Fibroblast of skin of abdomen (primary cell): ENCODE measurements at regions not wholly inside any gene's neighbourhood (a gene's known extent, or its start where the extent isn't known, plus 50 kb on each side); places are given as distances from the start of the nearest gene placed in this dataset.
"Not testable (repeated sequence)": the region's sequence is repeated elsewhere in the genome, so short reads cannot be mapped to it uniquely, and the experiment has no call there.

Experiments used
- DNase-seq: peaks from one replicate; pipeline ENCODE4 v3.0.0-alpha.2; 2013

DNA sequence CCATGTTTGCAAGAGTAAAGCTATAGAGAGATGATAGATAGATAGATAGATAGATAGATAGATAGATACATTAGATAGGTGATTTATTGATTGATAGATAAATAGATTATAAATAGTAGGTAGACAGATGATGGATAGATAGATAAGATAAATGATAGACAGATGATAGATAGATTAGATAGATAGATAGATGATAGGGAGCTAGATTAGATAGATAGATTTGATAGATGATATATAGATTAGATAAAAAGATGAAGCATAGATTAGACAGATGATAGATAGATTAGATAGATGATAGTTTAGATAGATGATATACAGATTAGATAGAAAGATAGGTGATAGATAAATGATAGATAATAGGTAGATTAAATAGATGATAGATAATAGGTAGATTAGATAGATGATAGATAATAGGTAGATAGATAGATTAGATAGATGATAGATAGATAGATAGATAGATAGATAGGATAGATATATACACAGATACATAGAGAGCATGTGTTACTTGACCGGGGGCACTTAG lies 243.3 kb upstream of the FOXK1 start:
- no peak for DNase-seq

DNA sequence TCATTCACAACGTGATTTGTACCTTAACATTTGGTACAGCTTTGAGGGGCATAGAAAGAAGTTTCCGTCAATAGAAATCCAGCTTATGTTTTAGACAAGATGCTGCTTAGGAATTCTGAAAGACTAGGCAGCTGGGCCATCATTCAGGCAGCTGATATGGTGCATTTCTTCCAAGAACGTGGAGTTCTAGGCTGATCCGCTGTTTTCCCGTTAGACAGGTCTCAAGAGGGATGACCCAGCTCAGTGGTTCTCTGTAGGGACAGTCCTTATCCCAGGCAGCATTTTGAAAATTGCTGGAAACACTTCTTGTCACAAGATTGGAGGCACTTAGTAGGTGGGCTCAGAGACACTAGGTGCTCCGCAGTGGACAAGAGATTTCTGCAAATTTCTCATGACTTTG lies 242.7 kb upstream of the FOXK1 start:
- no peak for DNase-seq

DNA sequence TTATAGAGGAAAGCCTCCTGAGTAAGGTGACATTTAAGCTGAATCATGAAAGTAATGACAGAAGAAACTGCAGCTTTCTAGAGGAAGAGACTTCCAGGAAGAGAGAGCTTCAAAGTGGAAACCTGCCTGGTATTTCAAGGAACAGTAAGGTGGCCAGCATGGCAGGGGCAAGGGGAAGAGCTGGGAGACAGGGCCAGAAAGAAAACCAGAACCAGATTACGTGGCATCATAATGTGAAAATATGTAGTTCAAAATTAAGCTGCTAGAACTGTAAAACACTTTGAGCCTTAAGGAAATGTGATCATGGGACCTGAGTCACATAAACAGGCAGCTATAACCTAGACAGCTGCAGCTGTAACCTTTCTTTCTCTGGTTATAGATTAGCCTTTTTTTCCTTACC lies 238.0 kb upstream of the FOXK1 start:
- no peak for DNase-seq

DNA sequence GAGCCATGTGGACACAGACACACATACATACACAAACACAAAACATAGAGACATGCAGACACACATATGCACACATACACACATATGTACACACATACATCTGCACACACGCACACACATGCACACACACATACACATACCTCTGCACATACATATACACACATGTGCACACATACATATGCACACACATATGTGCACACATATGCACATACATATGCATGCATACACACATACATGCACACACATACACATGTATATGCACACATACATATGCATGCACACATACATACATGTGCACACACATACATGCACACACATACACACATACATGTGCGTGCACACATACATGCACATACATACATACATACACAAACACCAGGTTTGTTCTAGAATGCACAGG lies 236.3 kb upstream of the FOXK1 start:
- no peak for DNase-seq

DNA sequence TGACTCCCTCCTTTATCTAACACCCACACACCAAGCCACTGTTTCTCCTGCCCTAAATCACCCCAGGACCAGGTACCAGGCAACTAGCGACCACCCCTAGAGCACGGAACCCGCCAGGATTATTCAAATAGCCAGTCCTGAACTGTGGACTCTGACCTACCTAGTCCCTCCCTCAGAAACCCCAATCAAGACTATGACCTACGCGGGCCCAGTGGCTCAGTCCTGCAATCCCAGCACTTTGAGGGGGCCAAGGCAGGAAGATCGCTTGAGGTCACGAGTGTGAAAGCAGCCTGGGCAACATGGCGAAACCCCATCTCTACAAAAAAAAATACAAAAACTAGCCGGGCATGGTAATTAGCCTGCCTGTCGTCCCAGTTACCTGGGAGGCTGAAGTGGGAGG lies 232.8 kb upstream of the FOXK1 start:
- DNase-seq: no peak

DNA sequence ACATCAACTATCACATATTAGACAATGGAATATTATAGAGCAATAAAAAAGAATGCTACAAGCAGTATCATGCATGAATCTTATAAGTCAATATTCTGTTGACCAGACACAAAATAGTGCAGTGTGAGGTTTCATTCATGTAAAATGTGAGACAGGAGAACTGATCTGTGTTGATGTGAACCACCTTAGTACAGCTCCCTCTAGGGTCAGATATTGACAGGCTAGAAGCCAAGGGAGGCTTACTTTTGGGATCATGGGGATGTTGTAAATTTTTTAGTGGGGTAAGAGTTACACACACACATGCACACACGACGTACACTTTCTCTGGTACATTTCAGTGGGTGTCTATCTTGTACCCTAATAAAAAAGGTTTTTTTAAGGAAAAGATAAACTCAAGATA lies 231.6 kb upstream of the FOXK1 start:
- DNase-seq: no peak

DNA sequence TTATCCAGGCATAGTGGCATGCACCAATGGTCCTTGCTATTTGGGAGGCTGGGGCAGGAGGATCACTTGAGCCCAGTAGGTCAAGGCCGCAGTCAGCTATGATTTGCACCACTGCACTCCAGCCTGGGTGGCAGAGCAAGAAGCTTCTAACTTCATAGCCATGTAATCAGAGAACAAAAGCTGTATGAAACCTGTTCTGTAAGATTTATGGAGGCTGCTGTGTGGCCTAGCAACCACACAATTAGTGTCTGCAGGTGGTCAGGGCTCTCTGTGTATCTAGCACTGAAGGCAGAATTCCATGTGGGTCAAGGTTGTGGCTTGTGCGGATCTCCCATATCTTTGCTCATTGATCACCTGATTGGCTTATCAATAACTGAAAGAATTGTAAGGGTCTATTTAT lies 221.5 kb upstream of the FOXK1 start:
- no peak for DNase-seq

DNA sequence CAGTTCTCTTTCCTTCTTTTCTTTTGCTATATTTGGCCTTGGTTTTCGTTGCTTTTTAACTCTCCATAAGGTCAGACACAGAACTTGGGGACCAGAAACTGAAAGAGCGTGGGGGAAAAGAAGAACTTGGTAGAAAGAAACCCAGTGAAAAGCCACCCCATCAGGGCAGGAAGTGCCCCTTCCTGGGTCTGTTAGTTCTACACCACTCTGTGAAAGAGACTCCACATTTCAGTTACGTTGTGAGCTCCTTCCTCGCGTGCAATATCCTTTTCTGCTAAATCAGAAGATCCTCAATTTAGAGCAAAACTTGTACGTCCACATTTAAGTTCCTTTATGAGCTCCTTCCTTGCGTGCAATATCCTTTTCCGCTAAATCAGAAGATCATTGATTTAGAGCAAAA lies 220.6 kb upstream of the FOXK1 start:
- DNase-seq: no peak

DNA sequence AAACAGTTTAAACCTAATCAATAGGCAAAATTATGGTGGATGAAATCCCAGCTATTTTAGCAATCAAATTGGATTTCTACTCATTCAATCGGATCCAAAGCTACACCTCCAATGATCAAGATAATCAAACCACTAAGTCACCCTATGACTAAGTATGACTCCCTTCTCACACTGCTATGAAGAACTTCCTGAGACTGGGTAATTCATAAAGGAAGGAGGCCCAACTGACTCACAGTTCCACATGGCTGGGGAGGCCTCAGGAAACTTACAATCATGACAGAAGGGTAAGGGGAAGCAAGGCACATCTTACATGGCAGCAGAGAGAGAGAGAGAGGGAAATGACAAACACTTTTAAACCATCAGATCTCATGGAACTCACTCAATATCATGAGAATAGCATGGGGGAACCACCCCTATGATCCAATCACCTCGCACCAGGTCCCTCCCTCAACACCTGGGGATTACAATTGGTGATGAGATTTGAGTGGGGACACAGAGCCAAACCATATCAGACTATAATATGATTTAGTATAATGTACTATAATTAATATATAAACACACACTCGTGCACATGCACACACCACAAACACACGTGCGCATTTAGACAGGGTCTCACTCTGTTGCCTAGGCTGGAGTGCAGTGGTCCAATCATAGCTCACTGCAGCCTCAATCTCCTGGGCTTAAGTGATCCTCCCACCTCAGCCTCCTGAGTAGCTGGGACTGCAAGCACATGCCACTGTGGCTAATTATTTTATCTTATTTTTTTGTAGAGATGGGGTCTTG lies 213.6 kb upstream of the FOXK1 start:
- no peak for DNase-seq

DNA sequence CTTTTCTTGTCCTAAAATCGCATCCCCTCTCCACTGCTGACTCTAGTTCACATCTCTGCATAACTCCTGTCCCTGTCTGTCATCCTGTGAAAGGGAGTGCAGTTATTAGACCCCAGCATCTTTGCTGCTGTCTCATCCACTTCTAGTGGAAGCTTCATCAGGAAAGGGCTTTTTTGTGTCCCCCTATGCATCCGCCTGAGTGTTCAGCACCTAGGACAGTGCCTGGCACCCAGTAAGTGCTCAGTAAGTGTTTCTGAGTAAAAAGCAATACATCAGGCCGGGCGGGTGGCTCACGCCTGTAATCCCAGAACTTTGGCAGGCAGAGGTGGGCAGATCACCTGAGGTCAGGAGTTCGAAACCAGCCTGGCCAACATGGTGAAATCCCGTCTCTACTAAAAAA lies 211.8 kb upstream of the FOXK1 start:
- no peak for DNase-seq

DNA sequence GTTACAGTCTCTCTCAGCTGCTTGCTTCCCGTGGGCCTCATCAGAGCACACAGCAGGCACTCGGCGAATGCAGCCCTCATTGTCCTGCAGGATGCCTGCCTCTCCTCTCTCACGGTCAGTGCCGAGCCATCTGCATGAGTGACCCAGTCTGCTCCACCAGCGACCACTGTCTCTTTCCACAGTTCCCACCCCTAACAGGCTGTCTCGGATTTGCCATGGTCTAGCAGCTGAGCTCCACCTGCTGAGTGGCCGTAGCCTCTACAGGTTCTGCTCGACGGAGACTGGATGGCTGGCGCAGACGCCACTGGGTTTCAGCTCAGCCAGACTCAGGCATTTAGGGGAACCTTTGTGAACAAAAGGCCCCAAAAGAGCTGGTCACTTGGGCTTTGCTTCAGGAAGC lies 209.4 kb upstream of the FOXK1 start:
- no peak for DNase-seq

DNA sequence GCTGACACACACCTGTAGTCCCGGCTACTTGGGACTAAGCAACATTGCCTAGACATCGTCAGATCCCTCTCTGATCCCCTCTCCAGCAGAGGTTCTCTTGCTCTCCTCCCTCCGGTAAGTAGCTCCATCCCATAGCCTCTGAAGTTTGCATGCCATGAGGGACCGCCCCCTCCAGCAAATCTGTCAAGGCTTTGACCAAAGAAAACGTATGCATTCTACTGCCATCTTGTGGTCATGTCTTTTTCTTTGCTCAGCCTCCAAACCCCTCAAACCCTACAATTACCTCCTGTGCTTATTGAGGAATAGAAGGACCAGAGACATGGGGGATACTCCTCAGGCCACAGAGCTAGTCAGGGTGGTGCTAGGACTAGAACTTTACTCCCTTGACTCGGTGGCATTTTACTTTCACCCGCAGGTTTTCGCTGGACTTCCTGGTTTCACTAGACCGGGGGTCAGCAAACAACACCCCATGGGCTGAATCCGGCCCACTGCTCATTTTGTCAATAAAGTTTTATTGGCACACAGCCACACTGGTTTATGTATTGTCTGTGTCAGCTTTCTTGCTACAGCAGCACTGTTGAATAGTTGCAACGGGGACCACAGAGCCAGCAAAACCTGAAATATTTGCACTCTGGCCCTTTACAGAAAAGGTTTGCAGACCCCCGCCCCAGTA lies 202.6 kb upstream of the FOXK1 start:
- DNase-seq: peak; percentile 5

DNA sequence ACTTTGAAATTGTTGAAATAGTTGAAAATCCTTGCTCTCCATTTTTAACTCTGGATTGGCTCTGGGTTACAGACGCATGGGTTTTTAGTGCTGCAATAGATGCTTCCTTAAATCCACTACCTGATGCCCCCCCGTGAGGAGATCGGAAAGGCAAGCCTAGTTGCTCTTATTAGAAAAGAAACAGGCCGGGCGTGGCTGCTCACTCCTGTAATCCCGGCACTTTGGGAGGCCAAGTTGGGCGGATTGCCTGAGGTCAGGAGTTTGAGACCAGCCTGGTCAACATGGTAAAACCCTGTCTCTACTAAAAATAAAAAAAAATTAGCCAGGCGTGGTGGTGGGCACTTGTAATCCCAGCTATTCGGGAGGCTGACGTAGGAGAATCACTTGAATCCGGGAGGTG lies 202.0 kb upstream of the FOXK1 start:
- DNase-seq: not testable (repeated sequence)

DNA sequence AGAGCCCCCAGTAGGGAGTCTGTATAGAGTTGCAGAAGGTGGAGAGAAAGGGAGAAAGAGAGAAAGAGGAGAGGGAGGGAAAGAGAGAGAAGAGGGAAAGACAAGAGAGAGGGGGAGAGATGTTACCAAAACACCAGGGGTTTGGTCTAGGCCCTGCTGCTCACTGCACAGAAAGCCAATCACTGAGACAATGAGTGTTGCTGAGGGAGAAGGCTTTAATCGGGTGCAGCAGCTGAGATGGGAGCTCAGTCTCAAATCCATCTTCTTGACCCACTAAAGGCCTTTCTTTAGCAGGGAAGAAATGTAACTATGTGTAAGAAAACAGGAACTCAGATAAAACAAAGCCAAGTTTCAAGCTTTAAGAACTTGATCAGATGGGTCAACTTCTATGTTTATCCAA lies 198.2 kb upstream of the FOXK1 start:
- no peak for DNase-seq

DNA sequence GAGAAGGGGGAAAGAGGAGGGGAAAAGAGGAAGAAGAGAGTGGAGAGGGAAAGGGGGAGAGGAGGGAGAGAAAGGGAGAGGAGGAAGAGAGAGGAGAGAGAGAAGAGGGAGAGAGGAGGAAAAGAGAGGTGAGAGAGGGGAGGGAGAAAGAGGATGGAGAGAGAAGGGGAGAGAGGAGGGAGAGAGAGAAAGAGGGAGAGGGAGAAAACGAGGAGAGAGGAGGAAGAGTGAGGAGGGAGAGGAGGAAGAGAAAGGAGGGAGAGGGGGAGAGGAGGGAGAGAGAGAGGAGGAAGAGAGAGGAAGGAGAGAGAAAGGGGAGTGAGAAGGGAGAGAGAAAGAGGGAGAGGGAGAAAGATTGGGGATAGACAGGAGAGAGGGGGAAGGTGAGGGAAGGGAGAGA lies 197.6 kb upstream of the FOXK1 start:
- DNase-seq: no peak

DNA sequence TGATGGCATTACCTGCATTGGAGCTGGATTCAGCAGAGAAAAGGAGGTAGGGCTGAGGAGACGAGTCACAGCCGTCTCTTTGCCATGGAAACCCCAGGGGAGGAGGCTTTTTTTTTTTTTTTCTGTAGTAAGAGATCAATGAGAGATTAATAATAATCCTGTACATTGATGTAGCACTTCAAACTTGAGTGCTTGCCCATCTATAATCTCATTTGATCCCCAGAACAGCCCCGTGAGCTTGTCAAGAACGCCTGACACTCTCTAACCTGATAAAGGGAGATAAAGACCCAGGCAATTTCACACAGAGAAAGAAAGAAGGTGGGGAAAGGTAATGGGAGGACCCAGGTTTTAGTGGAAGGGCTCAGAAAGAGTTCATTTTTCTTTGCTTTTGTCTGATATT lies 195.2 kb upstream of the FOXK1 start:
- no peak for DNase-seq

DNA sequence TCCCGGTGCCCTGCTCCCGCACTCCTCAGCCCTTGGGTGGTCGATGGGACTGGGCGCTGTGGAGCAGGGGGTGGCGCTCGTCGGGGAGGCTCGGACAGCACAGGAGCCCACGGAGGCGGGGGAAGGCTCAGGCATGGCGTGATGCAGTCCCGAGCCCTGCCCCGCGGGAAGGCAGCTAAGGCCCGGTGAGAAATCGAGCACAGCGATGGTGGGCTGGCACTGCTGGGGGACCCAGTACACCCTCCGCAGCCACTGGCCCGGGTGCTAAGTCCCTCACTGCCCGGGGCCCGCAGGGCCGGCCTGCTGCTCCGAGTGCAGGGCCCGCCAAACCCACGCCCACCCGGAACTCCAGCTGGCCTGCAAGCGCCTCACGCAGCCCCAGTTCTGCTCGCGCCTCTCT lies 185.2 kb upstream of the FOXK1 start:
- DNase-seq: not testable (repeated sequence)

DNA sequence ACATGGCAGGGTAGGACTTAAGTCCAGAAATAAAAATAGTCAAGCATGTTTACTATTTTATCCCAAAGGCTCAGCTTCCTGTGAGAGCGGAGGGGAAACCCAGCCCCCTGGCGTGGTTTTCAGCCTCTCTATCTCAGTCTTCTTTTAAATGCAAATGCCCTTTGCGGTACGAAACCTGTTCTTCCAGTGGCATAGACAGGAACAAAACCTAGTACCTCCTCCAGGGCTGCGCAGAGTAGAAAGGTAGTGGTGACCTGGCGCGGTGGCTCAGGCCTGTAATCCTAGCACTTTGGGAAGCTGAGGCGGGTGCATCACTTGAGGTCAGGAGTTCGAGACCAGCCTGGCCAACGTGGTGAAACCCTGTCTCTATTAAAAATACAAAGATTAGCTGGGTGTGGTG lies 181.3 kb upstream of the FOXK1 start:
- no peak for DNase-seq

DNA sequence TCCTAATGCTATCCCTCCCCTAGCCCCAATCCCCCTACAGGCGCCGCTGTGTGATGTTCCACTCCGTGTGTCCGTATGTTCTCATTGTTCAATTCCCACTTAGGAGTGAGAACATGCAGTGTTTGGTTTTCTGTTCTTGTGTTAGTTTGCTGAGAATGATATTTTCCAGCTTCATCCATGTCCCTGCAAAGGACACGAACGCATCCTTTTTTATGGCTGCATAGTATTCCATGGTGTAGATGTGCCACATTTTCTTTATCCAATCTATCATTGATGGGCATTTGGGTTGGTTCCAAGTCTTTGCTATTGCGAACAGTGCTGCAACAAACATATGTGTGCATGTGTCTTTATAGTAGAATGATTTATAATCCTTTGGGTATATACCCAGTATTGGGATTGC lies 174.2 kb upstream of the FOXK1 start:
- not testable (repeated sequence) for DNase-seq

DNA sequence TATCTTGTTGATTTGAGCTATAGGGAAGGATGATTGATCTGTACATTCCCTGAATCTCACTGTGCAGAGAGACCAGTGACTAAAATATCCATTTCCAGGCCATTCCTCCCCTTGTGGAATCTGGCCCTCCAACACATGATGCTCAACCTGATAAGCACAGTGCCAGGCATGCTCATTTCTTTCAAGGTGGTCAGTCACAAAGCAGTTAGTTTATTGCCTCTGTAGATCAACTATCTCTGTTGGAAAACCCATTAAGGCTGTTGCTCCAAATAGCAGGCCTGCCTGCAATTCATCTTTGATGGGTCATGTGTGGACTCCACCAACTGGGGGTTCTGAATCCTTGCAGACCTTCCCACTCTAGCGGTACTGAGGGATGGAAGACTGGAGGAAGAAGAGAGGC lies 168.6 kb upstream of the FOXK1 start:
- DNase-seq: no peak

DNA sequence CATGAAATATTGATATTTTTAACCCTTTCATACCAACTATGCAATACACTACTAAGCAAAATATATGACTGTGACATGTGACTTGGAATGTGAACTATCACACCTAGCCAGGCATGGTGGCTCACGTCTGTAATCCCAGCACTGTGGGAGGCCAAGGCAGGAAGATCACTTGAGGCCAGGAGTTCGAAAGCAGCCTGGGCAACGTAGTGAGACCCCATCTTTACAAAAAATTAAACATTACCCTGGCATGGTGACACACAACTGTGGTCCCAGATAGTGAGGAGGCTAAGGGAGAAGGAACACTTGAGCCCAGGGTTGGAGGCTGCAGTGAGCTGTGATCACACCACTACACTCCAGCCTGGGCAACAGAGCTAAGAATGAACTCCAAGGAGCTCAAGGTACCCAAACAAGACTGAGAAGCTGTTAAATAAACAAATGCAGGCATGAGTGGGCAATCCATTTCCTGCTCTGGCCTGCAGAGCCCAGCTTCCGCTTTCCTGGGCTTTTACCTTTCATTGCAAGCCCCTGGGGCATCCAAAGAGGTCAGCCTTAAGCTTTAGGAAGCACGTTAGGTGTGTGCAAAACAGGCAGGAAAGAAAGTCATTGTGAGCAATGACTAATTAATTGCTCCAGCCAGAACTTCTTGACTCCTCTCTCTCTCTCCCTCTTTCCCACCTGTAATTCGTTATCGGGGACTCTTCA lies 162.1 kb upstream of the FOXK1 start:
- DNase-seq: no peak

DNA sequence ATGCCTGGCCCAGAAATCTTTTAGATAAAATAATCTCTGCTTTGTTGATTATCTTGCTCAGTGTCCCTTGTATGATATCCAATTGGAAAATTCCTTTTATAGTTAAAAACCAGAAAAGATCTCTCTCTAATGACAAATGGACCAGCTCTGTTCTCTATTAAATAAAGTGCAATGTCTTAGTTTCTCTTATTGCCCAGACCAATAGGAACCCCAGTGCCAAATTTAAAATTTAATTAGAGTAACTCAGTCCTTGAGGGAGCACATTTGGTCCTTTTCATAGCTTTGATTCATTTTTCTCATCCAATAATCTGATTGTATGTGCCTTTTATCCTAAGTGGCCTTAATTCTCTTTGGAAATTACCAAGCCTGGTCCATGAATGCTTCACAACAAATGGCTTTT lies 158.9 kb upstream of the FOXK1 start:
- DNase-seq: no peak

DNA sequence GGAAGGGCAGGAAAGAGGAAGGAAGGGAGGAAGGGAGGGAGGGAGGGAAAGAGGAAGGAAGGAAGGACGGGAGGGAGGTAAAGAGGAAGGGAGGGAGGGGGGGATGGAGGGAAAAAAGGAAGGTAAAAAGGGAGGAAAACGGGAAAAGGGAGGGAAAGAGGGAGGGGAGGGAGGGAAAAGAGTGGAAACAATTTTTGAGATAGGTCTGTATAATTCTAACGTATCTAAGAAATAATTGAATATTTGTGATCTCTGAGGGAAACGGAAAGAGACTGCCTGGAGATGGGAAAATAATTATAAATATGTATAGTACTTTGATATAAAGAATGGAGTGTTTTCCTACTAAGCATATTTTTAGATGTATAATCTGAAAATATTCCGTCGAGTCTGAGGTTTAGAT lies 158.2 kb upstream of the FOXK1 start:
- no peak for DNase-seq

DNA sequence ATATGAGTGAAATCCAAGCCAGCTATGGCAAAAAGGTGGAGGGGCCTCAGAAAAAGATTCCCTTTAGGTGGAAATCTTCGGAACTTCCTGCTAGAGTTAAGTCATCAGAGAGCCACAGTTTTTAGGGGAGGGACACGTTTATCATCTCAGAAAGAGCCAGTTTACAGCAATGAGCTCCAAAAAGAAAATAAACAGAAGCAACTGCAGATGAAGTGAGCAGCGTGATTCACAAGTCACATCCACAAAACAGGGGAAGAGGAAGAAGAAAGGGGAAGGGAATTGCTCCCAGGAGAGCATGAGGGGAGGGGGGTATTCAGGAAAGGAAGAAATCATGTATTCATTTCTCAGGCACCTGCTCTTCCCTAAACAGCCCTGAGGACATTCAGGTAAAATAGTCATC lies 156.2 kb upstream of the FOXK1 start:
- no peak for DNase-seq
